GM23248 (cell line): ENCODE measurements at regions not wholly inside any gene's neighbourhood (a gene's known extent, or its start where the extent isn't known, plus 50 kb on each side); places are given as distances from the start of the nearest gene placed in this dataset.

Experiments used
- DNase-seq: peaks from one replicate; pipeline ENCODE4 v3.0.0-alpha.2; 2015
- H2AFZ ChIP-seq: fragments of 200-600 bp; sonication (generic); 2 replicates; pipeline ENCODE4 v1.6.1; 2016; ENCODE audit warnings: antibody characterized with exemption
- H3F3A ChIP-seq: fragments of 200-600 bp; sonication (generic); 2 replicates; pipeline ENCODE4 v1.6.1; 2016; ENCODE audit warnings: mild to moderate bottlenecking, antibody characterized with exemption, mixed run types; ENCODE audit not compliant: insufficient read depth
- H3K27ac ChIP-seq: fragments of 200-600 bp; sonication (generic); 2 replicates; pipeline ENCODE4 v1.5.1; 2016; ENCODE audit warnings: mild to moderate bottlenecking
- H3K27me3 ChIP-seq: fragments of 200-600 bp; sonication (generic); replicated peaks from 2 replicates; pipeline ENCODE4 v1.6.1; 2016; ENCODE audit warnings: mild to moderate bottlenecking; ENCODE audit not compliant: insufficient read depth
- H3K36me3 ChIP-seq: fragments of 200-600 bp; sonication (generic); 2 replicates; pipeline ENCODE4 v1.6.1; 2016; ENCODE audit warnings: low read depth, mild to moderate bottlenecking
- H3K4me1 ChIP-seq: fragments of 200-600 bp; sonication (generic); 2 replicates; pipeline ENCODE4 v1.6.1; 2016; ENCODE audit warnings: mild to moderate bottlenecking; ENCODE audit not compliant: insufficient read depth
- H3K4me2 ChIP-seq: fragments of 200-600 bp; sonication (generic); one replicate; pipeline ENCODE4 v1.6.1; 2016; ENCODE audit warnings: mild to moderate bottlenecking; ENCODE audit not compliant: unreplicated experiment
- H3K4me3 ChIP-seq: fragments of 200-600 bp; sonication (generic); 2 replicates; pipeline ENCODE4 v1.5.1; 2016; ENCODE audit warnings: mild to moderate bottlenecking
- H3K79me2 ChIP-seq: fragments of 200-600 bp; sonication (generic); 2 replicates; pipeline ENCODE4 v1.6.1; 2016; ENCODE audit warnings: mild to moderate bottlenecking; ENCODE audit not compliant: insufficient read depth
- H3K9ac ChIP-seq: fragments of 200-600 bp; sonication (generic); 2 replicates; pipeline ENCODE4 v1.6.1; 2016; ENCODE audit warnings: mild to moderate bottlenecking
- H3K9me2 ChIP-seq: fragments of 200-600 bp; sonication (generic); 2 replicates; pipeline ENCODE4 v1.6.1; 2016; ENCODE audit warnings: mixed run types, mild to moderate bottlenecking, moderate library complexity; ENCODE audit not compliant: insufficient read depth
- H3K9me3 ChIP-seq: fragments of 200-600 bp; sonication (generic); one replicate; pipeline ENCODE4 v1.6.1; 2017; ENCODE audit warnings: low read depth
- H4K20me1 ChIP-seq: fragments of 200-600 bp; sonication (generic); 2 replicates; pipeline ENCODE4 v1.6.0; 2016; ENCODE audit not compliant: insufficient read depth
- EZH2 ChIP-seq: fragments of 200-600 bp; sonication (generic); IDR thresholded peaks from 2 replicates; pipeline ENCODE4 v1.6.1; 2018; ENCODE audit warnings: antibody characterized with exemption, mild to moderate bottlenecking; ENCODE audit not compliant: insufficient read depth, poor library complexity, severe bottlenecking
- EZH2phosphoT487 ChIP-seq: fragments of 200-600 bp; sonication (generic); IDR thresholded peaks from 2 replicates; pipeline ENCODE4 v1.6.1; 2018; ENCODE audit warnings: antibody characterized with exemption, moderate library complexity, mild to moderate bottlenecking, low read depth; ENCODE audit not compliant: insufficient read depth
- WGBS, 2 experiments: methylation state at CpG; one replicate each; pipeline ENCODE4 v1.1.6; 2015 to 2017; ENCODE audit warnings: low lambda C conversion rate in 2 of 2, low coverage in 1 of 2; ENCODE audit errors: missing lambda C conversion rate in 2 of 2; 5-methylcytosine and 5-hydroxymethylcytosine counted together
- in situ Hi-C: fragments of 300-500 bp; cut with MboI; formaldehyde crosslinking; loops from 2 replicates; pipeline ENCODE4 v1.15.0; 2020

DNA sequence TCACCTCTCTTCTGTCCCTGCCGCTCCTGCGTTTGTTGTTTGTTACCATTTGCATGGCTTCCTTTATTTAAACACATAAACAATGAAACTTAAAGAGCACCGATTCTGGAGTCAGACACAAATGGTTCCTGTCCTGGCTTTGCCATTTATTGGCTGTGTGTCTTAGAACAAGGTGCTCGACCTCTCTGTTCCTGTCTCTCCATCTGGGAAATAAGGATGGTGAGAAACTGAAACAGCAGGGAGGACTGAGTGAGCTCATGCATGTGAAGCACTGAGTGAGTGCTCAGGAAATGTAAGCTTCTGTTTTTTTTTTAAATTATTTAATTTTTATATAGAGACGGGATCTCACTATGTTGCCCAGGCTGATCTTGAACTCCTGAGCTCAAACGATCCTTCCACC is 148.2 kb upstream of the WNT4 start:
- no peaks in the 10 kb centered on the region for H3K36me3 ChIP-seq
- H3K9me2 ChIP-seq = no peaks in the 10 kb centered on the region
- 53 to 58% methylated on average over 6 of the region's 6 CpGs for WGBS, 2 experiments
- no peak overlapping the region for H2AFZ ChIP-seq
- TF ChIP-seq EZH2 (no peak), EZH2phosphoT487 (no peak)
- peaks cover 18% of the 10 kb centered on the region; the same call in 1 of the 2 replicates for H3K27me3 ChIP-seq
- no peak overlapping the region for H3K9ac ChIP-seq
- no peaks in the 10 kb centered on the region for H3K9me3 ChIP-seq
- no peaks in the 10 kb centered on the region for H3F3A ChIP-seq
- DNase-seq = no peak
- no peaks in the 10 kb centered on the region for H4K20me1 ChIP-seq
- no peak overlapping the region for H3K4me2 ChIP-seq
- H3K79me2 ChIP-seq = no peaks in the 10 kb centered on the region
- no peak overlapping the region for H3K4me3 ChIP-seq
- in situ Hi-C loops = no loop called here
- H3K27ac ChIP-seq = no peak overlapping the region
- H3K4me1 ChIP-seq = no peaks in the 10 kb centered on the region

DNA sequence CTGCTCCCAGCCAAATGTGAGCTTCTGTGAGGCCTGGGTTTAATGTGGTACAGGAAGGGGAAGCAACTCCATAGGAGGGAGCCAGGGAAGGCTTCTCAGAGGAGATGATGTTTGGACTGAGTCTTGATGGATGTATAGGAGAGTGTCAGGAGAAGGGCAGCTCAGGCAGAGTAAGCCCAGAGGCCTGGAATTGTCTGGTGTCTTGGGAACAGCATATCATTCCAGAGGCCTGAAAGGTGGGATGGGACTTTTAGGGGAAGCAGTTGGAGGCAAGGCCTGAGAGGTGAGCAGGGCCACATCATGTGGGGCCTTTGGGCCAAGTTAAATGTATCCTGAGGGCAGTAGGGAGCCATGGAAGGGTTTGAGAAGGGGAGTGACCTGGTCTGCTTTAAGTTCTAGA is 148.6 kb upstream of the WNT4 start:
- Histone ChIP-seq H3K27ac (no peak overlapping the region), H3K27me3 (peaks cover 23% of the 10 kb centered on the region; the same call in 1 of the 2 replicates), H3K9me3 (no peaks in the 10 kb centered on the region), H3F3A (no peaks in the 10 kb centered on the region), H3K9ac (no peak overlapping the region), H3K36me3 (no peaks in the 10 kb centered on the region), H4K20me1 (no peaks in the 10 kb centered on the region), H3K4me1 (peaks cover 2% of the 10 kb centered on the region; the same call in 1 of the 2 replicates), H3K9me2 (no peaks in the 10 kb centered on the region), H3K4me3 (no peak overlapping the region), H3K4me2 (no peak overlapping the region), H3K79me2 (no peaks in the 10 kb centered on the region), H2AFZ (no peak overlapping the region)
- no peak for DNase-seq
- in situ Hi-C loops = no loop called here
- TF ChIP-seq EZH2 = no peak
- TF ChIP-seq EZH2phosphoT487 = no peak

DNA sequence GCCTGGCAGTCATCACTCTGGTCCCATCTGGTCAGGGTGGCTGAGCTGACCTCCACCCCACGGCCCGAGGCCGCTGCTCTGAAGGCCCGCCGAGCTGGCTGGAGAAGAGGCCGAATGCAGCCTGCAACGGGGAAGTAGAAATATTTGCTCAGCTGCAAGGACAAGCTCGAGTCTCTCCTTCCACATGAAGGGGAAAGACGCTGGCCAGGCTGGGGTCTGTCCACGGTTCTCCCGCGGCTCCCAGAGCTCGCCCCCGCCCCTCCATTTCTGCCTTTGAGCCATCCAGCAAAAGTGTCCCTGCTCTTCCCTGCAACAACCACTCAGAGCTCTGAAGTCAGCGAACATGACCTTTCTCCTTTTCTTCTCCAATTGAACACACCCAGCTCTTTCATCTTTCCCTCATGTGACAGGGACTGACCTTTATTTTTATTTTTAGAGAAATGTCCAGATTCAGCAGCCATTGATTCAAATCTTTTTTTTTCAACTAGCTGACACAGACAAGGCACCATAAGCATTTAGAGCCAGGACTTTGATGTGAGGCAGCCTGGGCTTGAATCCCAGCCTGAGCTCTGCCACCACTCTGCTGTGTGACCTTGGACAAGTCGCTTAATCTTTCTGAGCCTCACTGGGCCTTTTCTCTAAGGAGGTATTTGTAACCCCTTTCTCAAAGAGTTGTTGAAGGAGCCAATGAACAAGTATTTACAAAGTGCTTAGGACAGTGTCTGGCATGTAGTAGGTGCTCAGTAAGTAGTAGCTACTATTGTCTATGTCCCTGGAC is 149.3 kb upstream of the WNT4 start:
- Histone ChIP-seq H3K27ac (no peak overlapping the region), H3K27me3 (peaks cover 28% of the 10 kb centered on the region), H3F3A (no peaks in the 10 kb centered on the region), H3K36me3 (no peaks in the 10 kb centered on the region), H3K79me2 (no peaks in the 10 kb centered on the region), H3K4me3 (no peak overlapping the region), H3K9ac (no peak overlapping the region), H3K9me2 (no peaks in the 10 kb centered on the region), H3K4me2 (no peak overlapping the region), H3K4me1 (peaks cover 6% of the 10 kb centered on the region; the same call in 1 of the 2 replicates), H2AFZ (no peak overlapping the region), H4K20me1 (no peaks in the 10 kb centered on the region), H3K9me3 (no peaks in the 10 kb centered on the region)
- in situ Hi-C loops = no loop called here
- no peak for TF ChIP-seq EZH2phosphoT487
- TF ChIP-seq EZH2 = no peak
- no peak for DNase-seq
- 62 to 71% methylated on average over 15 to 16 of the region's 16 CpGs for WGBS, 2 experiments

DNA sequence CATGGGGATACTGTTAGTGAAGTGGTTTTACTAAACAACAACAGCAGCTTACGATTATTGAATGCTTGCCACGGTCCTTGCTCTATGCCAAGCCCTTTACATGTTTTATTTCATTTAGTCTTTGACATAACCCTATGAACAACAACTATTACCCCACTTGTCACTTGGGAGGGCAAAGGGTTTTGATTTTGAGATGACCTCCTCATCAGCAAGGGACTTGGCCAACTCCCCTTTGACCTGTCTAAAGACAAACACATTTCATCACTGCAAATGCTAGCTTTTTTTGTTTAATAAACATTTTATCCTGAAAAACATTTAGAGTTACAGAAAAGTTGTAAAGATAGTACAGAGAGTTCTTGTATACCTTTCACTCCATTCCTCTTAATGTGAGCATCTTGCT is 152.5 kb upstream of the WNT4 start:
- H3K4me1 ChIP-seq = peaks cover 6% of the 10 kb centered on the region; the same call in 1 of the 2 replicates
- no peaks in the 10 kb centered on the region for H3K9me2 ChIP-seq
- H3K4me3 ChIP-seq = no peak overlapping the region
- H3F3A ChIP-seq = no peaks in the 10 kb centered on the region
- no peak overlapping the region for H3K9ac ChIP-seq
- 31 to 49% methylated on average over 2 of the region's 2 CpGs for WGBS, 2 experiments
- no peak for TF ChIP-seq EZH2phosphoT487
- TF ChIP-seq EZH2 = no peak
- H3K27ac ChIP-seq = no peak overlapping the region
- no peaks in the 10 kb centered on the region for H4K20me1 ChIP-seq
- no peaks in the 10 kb centered on the region for H3K36me3 ChIP-seq
- DNase-seq = no peak
- no peaks in the 10 kb centered on the region for H3K79me2 ChIP-seq
- H3K27me3 ChIP-seq = peaks cover 51% of the 10 kb centered on the region
- in situ Hi-C loops = no loop called here
- no peak overlapping the region for H3K4me2 ChIP-seq
- H2AFZ ChIP-seq = no peak overlapping the region
- H3K9me3 ChIP-seq = no peaks in the 10 kb centered on the region
